Fibroblast of gingiva (primary cell): ENCODE measurements at regions not wholly inside any gene's neighbourhood (a gene's known extent, or its start where the extent isn't known, plus 50 kb on each side); places are given as distances from the start of the nearest gene placed in this dataset.

Source experiments
- DNase-seq: peaks from one replicate; pipeline ENCODE4 v3.0.0-alpha.2; 2011; ENCODE audit warnings: low read depth

DNA sequence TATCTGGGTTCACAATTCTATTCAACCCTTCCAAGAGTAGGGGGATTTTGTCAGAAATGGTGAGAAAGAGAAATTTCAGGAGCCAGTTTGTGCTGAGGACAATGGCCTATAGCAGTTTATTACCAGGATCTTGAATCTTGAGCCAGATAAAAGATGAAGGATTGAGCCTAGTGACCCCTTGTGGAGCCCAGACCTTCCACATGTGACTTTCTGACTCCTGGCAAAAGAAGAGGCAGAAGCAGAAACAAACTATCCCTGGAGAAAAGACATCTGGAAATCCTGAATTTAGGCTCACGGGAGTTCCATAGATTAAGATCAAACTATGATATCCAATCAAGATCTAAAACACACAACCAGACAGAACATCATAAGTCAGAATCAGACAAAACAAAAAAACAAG, 60.9 kb upstream of the CHRM2 start:
- no peak for DNase-seq

DNA sequence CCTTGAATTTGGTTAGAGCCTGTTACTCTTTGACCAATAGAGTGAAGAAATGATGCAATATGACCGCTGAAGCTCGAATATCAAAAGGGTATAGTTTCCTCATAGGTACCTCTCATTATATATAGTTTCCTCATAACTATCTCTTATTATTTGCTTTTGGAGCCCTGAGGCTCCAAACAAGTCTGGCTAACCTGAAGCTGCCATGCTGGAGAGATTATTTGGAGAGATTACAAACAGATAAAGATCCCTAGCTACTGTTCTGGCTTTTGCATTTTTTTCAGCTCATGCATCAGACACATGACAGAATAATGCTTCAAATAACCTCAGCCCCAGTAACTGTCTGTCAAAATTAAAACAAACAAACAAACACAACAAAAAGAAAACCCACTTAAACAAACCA, 65.4 kb upstream of the CHRM2 start:
- no peak for DNase-seq

DNA sequence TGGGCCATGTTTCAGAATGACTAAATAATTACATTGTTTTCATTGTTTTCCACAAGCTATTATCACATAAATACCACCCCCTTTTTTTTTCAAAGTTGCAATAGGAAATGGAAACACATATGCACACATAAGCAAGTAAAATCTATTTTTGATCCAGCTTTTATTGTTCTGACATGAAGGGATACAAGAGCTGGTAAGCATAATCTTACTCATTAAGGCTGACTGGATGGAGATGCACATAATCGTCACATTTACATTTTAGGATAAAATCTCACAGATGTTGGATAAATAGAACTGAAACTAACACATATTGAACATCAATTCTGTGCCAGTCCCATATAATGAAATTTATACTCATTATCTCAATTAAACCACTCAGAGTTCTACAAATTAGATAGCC, 84.5 kb upstream of the CHRM2 start:
- DNase-seq: no peak

GRCh38 chr7:136741941-136742340, 126.5 kb upstream of the CHRM2 start:
- peak; percentile 1 for DNase-seq

- DNase-seq: no peak
Measured at GRCh38 chr7:136728945-136729344, 139.5 kb upstream of the CHRM2 start.

GRCh38 chr7:136726460-136726859, 142.0 kb upstream of the CHRM2 start:
- DNase-seq: no peak

DNA sequence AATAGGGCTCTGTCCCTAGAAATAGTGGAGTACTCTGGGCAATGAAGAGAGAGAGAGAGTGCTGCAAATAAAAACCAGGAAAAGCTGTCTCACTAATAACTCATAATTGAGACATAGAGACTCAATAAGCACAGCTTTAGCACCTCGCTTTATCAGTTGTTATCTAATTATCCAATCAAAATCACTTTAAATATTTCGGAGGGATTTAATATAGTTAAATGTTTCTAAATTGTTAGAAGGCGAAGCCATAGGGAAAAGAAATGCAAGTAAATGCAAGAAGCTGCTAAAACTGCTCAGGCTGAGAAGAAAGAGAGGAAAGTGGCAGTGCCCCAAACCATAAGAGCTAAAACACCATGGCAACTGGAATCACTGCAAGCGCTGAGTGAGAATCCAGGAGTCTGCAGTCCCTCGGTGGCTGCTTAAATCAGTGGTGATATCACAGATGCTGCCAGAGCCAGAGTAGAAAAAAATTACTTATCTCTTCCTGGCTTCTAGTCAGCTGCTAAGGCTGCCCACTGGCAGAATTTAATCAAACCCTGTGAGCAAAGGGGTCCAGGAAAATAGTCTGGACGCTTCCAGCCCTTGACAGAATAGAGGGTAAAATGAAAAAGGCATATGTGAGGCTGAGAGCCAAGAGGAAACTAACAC, 150.4 kb upstream of the CHRM2 start:
- no peak for DNase-seq

- no peak for DNase-seq
Measured at GRCh38 chr7:136714062-136714461, 154.4 kb upstream of the CHRM2 start.

GRCh38 chr7:136710751-136711150, 157.7 kb upstream of the CHRM2 start:
- DNase-seq: no peak

DNA sequence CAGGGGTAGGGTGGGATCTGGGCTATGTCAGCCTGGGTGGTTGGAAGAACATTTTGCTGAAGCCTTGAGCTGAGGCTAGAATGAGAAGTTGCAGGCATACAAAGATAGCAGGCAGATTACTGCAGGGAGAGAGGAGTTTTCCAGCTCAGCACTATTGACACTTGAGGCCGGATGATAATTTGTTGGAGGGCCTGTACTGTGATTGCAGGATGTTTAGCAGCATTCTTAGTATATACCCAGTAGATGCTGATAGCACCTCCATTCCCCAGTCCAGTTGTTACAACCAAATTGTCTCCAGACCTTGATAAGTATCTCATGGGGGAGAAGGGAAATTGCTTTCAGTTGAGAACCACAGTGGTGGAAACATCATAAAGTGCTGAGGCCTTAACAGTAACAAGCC, 158.6 kb upstream of the CHRM2 start:
- no peak for DNase-seq

DNA sequence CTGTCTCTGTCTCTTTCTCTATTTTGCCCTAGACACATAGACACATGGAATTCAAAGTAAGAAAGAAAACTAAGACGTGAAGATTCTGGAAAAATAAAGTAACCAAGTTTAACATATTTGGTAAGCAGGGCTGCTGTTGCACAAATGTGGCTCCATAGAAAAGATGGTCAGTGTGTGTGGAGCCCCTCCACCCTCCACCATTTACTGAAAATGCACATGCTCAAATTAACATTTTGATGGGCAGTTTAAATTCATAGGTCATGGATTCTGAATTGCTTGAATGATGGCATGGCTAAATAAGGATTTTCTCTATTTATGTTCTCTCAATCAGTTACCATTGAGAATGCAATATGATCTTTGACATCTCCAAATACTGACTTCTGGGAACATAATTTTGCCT, 165.5 kb upstream of the CHRM2 start:
- no peak for DNase-seq

DNA sequence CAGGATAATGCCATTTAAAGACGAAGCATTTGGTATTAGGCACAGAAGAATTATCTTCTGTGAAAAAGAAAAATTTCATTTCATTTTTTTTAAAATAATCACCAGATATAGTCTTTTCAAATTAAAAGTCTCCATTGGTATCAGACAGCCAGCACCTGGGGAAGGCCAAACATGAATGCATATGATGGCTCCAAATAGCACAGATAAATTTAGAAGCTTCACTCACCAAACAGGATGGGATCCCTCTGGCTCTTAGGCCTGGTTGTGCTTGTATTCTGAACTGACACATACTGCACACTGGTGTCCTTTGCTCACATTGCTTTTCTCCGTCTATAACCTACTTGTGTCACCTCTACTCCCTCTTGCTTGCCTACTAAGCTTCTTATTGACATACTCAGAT, 169.5 kb upstream of the CHRM2 start:
- DNase-seq: no peak

DNA sequence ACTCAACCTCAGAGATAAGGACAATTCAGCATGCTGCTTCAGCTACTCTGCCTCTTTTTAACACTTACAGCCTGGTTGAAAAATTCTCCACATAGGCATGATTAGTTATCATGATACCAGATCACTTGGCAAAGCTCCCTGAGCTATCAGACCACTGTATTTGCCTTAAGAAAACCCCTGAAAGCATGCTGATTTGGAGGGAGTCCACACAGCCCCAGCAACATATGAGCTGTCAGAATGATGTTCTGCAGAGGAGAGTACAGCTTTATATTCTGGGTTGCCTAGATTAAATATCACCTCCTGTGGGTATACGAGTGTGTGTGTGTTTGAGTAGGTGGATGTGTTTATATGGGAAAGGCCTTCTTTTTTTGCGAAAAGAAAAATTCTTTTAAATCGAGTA, 170.2 kb upstream of the CHRM2 start:
- no peak for DNase-seq

DNA sequence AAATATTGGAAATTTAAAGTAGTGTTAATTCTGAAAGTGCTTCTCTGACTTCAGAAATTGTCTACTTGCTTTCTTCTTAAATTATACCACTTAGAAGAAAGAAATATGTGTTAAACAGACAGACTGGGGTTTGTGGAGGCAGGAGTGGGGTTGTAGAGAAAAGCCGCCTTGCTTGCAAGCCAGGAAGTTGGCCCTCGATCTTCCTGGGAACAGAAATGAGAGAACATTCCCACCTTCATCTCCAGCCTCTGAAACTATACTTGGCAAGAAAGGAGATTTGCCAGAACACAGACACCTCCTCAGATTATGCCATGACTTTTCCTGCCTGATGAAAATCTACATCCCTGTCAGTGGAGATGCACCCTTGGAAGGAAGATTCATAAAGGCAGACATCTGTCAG, 171.2 kb upstream of the CHRM2 start:
- no peak for DNase-seq

GRCh38 chr7:136693166-136694119, 175.0 kb upstream of the CHRM2 start:
- no peak for DNase-seq

DNA sequence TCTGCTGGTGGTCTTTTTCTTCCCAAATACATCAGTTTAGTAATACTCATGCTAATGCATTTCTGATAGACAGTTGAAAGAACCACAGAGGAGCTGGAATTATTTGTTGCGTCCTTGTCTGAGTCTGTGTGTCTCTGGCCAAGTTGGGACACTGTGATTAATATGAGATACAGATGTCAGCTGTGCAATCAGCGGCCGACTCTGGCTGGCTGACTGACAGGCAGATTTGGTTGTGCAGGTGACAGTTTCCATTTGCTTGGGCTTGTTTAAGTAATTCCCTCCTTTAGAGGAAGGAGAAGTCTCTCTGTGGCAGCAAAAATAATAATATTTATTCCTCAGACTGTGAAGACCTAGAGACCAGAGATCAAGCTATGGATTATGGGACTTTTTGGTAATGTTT, 176.2 kb upstream of the CHRM2 start:
- no peak for DNase-seq

DNA sequence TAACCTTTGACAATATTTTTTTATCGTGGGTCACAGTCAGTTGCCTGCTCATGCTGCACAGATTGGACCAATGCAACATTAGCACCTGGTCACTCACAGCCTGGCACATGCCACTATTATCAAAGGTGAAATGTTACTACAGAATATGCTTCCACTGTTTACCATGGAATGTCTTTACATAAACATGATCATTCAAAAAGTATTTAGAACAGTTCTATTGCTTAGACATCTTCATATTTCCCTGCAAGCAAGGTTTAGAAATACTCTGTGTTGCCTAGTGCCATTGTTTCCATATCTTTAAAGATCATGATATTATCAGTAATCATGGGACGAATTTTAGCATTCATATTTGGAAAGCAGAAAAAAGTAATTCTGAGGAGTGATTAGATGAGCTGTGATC, 179.9 kb upstream of the CHRM2 start:
- no peak for DNase-seq

DNA sequence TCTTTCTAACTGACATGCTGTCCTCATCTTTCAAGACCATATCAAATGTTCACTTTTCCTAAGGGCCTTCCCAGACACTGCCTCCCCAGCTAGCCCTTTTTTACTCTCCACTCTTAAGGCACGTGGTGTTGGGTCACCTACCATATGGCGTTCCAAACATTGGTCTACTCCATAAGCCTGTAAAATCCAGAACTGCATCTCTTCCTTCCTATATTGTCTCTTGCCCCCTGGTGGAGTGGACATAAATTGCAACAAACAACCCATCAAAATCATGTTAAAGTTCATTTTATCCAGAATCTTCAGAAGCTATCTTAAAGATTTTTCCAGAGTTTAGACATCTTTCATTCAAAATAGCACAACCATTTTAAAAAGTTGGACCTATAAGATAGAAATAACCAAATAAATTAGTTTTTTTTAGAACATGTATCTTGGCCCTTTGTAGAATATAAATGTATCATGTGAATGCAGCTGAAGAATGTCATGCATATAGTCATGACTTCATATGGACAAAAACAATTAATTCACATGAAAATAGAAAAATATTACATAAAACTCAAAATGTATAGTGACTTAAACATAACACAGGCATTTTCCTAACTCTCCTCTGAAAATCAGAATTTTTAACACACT, 180.6 kb upstream of the CHRM2 start:
- no peak for DNase-seq

DNA sequence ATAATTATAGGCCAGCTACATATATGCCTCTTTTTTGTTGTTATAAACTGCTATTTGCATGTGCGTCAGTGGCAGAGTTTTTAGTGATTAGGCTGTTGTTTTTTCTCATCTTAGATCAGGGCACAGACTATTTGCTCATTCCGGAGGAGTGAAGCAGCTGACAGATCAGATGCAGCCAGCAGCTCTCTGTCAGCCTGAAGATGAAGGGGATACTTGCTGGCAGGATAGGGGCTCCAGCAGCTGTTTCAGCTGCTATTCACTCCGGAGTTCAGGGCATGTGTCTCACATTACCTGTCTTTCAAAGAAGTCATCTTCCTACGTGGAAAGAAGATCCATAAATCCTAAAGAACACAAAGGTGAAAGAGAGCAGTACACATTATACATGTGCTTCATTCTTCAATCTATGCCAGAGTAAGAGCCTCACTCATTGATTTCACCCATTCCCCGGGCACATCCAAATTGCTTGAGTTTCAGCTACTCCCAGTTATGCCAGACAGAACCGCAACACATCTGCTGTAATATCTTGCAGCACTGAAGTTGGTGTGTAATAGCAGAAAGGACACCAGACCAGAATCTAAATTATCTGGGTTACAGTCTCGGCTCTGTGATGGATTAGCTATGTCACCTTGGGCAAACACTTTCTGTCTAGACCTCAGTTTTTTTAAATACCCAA, 182.8 kb upstream of the CHRM2 start:
- DNase-seq: no peak

DNA sequence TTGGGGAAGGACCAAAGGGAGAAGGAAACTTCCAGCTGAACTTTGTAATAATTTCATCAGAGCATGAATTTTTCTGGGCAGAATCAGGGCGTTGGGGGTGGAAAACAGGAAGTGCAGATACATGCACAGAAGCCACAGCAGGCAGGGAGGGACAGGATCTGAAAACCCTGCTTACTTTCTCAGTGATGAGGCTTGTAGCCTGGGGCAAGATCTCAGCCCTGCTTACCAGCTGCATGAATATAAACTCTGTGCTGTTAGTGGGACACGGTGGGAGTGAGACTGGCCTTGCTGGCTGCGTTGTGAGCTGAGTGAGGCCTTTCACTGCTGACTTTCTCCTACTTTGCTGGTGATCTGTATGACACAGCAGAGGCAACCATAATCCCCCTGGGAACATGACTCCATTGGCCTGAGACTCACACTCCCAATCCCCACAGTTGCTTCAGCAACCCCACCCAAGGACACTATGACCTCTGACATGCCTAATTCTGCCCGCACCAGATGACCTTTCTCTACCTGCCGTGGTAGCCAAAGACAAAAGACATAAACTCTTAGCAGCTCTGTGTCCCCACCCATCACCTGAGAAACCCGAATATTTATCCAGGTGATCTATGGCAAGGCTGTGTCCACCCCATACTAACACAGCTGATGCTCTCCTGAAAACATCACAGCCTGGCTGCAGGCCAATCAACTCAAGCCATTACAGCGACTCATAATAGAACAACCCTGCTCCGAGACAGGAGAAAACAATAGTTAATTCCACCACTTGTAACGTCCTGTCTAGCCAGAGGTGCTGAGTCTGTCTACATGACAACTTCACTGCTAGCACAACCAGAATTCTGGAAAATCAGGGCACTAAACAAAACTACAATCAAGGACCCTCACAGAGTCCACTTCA, 190.7 kb upstream of the CHRM2 start:
- DNase-seq: peak; percentile 6

DNA sequence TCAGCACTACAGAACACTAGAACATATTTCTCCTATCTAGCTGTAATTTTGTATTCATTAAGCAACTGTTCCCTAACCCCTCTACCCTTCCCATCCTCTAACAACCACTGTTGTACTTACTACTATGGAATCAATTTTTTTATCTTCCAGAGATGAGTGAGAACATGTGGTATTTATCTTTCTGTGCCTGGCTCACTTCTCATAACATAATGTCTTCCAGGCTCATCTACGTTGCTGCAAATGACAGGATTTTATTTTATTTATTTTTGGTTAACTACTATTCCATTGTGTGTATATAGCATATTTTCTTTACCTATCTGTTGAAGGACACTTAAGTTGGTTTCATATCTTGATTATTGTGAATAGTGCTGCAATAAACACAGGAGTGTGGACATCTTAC, 200.9 kb upstream of the CHRM2 start:
- no peak for DNase-seq
